ENCODE measurements at regions not wholly inside any gene's neighbourhood (a gene's known extent, or its start where the extent isn't known, plus 50 kb on each side); places are given as distances from the start of the nearest gene placed in this dataset.
A peak's percentile ranks its signal among the peaks of the same experiment; 100 is the strongest.

DNA sequence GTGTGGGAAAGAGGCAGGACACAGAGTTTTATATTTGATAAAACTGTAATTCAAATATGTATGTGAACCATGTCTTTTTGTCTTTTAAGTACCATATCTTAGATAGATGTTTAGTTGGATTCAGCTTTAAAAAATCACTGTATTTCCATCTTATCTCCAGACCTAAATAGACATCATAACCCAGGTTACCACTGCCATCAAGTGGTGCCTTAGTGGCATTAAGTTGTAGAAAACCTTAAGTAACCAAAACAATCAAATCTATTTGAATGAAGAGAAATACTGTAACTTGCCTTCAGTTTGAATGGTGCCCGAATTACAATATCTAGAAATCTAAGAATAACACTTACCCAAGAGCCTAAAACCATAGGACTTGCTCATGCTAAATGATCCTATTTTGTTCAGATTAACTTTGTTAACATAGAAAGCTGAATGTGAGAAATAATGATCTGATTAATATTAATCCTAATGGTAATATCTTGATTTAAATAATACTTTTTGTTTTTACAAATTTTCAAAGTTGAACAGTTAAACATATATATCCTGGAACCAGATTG, 92.5 kb upstream of the MAP2 start:
- TF ChIP-seq, protein P1, sequence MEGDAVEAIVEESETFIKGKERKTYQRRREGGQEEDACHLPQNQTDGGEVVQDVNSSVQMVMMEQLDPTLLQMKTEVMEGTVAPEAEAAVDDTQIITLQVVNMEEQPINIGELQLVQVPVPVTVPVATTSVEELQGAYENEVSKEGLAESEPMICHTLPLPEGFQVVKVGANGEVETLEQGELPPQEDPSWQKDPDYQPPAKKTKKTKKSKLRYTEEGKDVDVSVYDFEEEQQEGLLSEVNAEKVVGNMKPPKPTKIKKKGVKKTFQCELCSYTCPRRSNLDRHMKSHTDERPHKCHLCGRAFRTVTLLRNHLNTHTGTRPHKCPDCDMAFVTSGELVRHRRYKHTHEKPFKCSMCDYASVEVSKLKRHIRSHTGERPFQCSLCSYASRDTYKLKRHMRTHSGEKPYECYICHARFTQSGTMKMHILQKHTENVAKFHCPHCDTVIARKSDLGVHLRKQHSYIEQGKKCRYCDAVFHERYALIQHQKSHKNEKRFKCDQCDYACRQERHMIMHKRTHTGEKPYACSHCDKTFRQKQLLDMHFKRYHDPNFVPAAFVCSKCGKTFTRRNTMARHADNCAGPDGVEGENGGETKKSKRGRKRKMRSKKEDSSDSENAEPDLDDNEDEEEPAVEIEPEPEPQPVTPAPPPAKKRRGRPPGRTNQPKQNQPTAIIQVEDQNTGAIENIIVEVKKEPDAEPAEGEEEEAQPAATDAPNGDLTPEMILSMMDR (IDR thresholded peaks at IDR 0.05; ENCODE audit: control extremely low read depth in 1 of 3, insufficient read depth in 1 of 3, low read depth in 1 of 3, low read length in 3 of 3), result peak in 2 of 3 experiments; percentile 43 to 71; a peak in 2 of 4 replicates
- TF ChIP-seq CBX8 (IDR thresholded peaks at IDR 0.05; ENCODE audit: borderline replicate concordance, low read depth, low read length), result no peak
- no peak for TF ChIP-seq NANOG (IDR thresholded peaks at IDR 0.05; ENCODE audit: insufficient read depth, low read depth, low read length, poor library complexity, severe bottlenecking)
